ENCODE measurements at regions not wholly inside any gene's neighbourhood (a gene's known extent, or its start where the extent isn't known, plus 50 kb on each side); places are given as distances from the start of the nearest gene placed in this dataset.

- Histone ChIP-seq H3K9me3 (ENCODE audit: insufficient read depth, low read length) (no peaks in the 10 kb centered on the region), H3K27me3 (ENCODE audit: insufficient read depth, insufficient read length) (no peaks in the 10 kb centered on the region), H3K36me3 (ENCODE audit: insufficient read depth, insufficient read length, low read length) (no peaks in the 10 kb centered on the region), H3K9ac (ENCODE audit: insufficient read length, low read depth) (no peak overlapping the region), H3K4me3 (ENCODE audit: insufficient read length, low read depth) (no peak overlapping the region), H3K4me1 (ENCODE audit: insufficient read depth, insufficient read length) (no peaks in the 10 kb centered on the region)
- no peak for TF ChIP-seq YY1 (IDR thresholded peaks at IDR 0.05; ENCODE audit: insufficient read depth, insufficient read length)
- no peak for TF ChIP-seq SUZ12 (IDR thresholded peaks at IDR 0.05; ENCODE audit: extremely low read depth, insufficient read depth, insufficient read length)
- no peak for TF ChIP-seq ZNF274 (IDR thresholded peaks at IDR 0.05; ENCODE audit: low read depth, low read length)
- no peak for DNase-seq (ENCODE audit: low read depth, low spot score)
Observed at GRCh38 chr2:225788571-225789094, 389.1 kb downstream of the NYAP2 start.

- H3K4me3 ChIP-seq (ENCODE audit: insufficient read length, low read depth), result no peak overlapping the region
- no peak overlapping the region for H3K9ac ChIP-seq (ENCODE audit: insufficient read length, low read depth)
- no peak for DNase-seq (ENCODE audit: low read depth, low spot score)
- no peaks in the 10 kb centered on the region for H3K4me1 ChIP-seq (ENCODE audit: insufficient read depth, insufficient read length)
- H3K27me3 ChIP-seq (ENCODE audit: insufficient read depth, insufficient read length), result no peaks in the 10 kb centered on the region
- H3K36me3 ChIP-seq (ENCODE audit: insufficient read depth, insufficient read length, low read length), result no peaks in the 10 kb centered on the region
- TF ChIP-seq ZNF274 (IDR thresholded peaks at IDR 0.05; ENCODE audit: low read depth, low read length), result no peak
- no peak for TF ChIP-seq SUZ12 (IDR thresholded peaks at IDR 0.05; ENCODE audit: extremely low read depth, insufficient read depth, insufficient read length)
- TF ChIP-seq YY1 (IDR thresholded peaks at IDR 0.05; ENCODE audit: insufficient read depth, insufficient read length), result no peak
- H3K9me3 ChIP-seq (ENCODE audit: insufficient read depth, low read length), result no peaks in the 10 kb centered on the region
Observed at GRCh38 chr2:225787497-225787896, 388.0 kb downstream of the NYAP2 start.

- no peak overlapping the region for H3K4me3 ChIP-seq (ENCODE audit: insufficient read length, low read depth)
- H3K9me3 ChIP-seq (ENCODE audit: insufficient read depth, low read length), result no peaks in the 10 kb centered on the region
- no peak overlapping the region for H3K9ac ChIP-seq (ENCODE audit: insufficient read length, low read depth)
- no peaks in the 10 kb centered on the region for H3K4me1 ChIP-seq (ENCODE audit: insufficient read depth, insufficient read length)
- DNase-seq (ENCODE audit: low read depth, low spot score), result no peak
- no peaks in the 10 kb centered on the region for H3K27me3 ChIP-seq (ENCODE audit: insufficient read depth, insufficient read length)
- no peak for TF ChIP-seq YY1 (IDR thresholded peaks at IDR 0.05; ENCODE audit: insufficient read depth, insufficient read length)
- no peak for TF ChIP-seq ZNF274 (IDR thresholded peaks at IDR 0.05; ENCODE audit: low read depth, low read length)
- TF ChIP-seq SUZ12 (IDR thresholded peaks at IDR 0.05; ENCODE audit: extremely low read depth, insufficient read depth, insufficient read length), result no peak
- no peaks in the 10 kb centered on the region for H3K36me3 ChIP-seq (ENCODE audit: insufficient read depth, insufficient read length, low read length)
Observed at GRCh38 chr2:225781991-225782390, 382.5 kb downstream of the NYAP2 start.

GRCh38 chr2:225781145-225781544 is 381.6 kb downstream of the NYAP2 start:
- no peak for TF ChIP-seq ZNF274 (IDR thresholded peaks at IDR 0.05; ENCODE audit: low read depth, low read length)
- no peak for TF ChIP-seq SUZ12 (IDR thresholded peaks at IDR 0.05; ENCODE audit: extremely low read depth, insufficient read depth, insufficient read length)
- TF ChIP-seq YY1 (IDR thresholded peaks at IDR 0.05; ENCODE audit: insufficient read depth, insufficient read length), result no peak
- Histone ChIP-seq H3K4me3 (ENCODE audit: insufficient read length, low read depth) (no peak overlapping the region), H3K27me3 (ENCODE audit: insufficient read depth, insufficient read length) (no peaks in the 10 kb centered on the region), H3K9me3 (ENCODE audit: insufficient read depth, low read length) (no peaks in the 10 kb centered on the region), H3K4me1 (ENCODE audit: insufficient read depth, insufficient read length) (no peaks in the 10 kb centered on the region), H3K36me3 (ENCODE audit: insufficient read depth, insufficient read length, low read length) (no peaks in the 10 kb centered on the region), H3K9ac (ENCODE audit: insufficient read length, low read depth) (no peak overlapping the region)
- DNase-seq (ENCODE audit: low read depth, low spot score), result no peak

GRCh38 chr2:225779829-225780228 is 380.3 kb downstream of the NYAP2 start:
- no peak for DNase-seq (ENCODE audit: low read depth, low spot score)
- H3K4me3 ChIP-seq (ENCODE audit: insufficient read length, low read depth), result no peak overlapping the region
- no peak overlapping the region for H3K9ac ChIP-seq (ENCODE audit: insufficient read length, low read depth)
- no peaks in the 10 kb centered on the region for H3K4me1 ChIP-seq (ENCODE audit: insufficient read depth, insufficient read length)
- no peaks in the 10 kb centered on the region for H3K27me3 ChIP-seq (ENCODE audit: insufficient read depth, insufficient read length)
- no peak for TF ChIP-seq YY1 (IDR thresholded peaks at IDR 0.05; ENCODE audit: insufficient read depth, insufficient read length)
- no peak for TF ChIP-seq ZNF274 (IDR thresholded peaks at IDR 0.05; ENCODE audit: low read depth, low read length)
- TF ChIP-seq SUZ12 (IDR thresholded peaks at IDR 0.05; ENCODE audit: extremely low read depth, insufficient read depth, insufficient read length), result no peak
- no peaks in the 10 kb centered on the region for H3K9me3 ChIP-seq (ENCODE audit: insufficient read depth, low read length)
- H3K36me3 ChIP-seq (ENCODE audit: insufficient read depth, insufficient read length, low read length), result no peaks in the 10 kb centered on the region

- H3K9ac ChIP-seq (ENCODE audit: insufficient read length, low read depth), result no peak overlapping the region
- no peaks in the 10 kb centered on the region for H3K36me3 ChIP-seq (ENCODE audit: insufficient read depth, insufficient read length, low read length)
- no peak for DNase-seq (ENCODE audit: low read depth, low spot score)
- no peaks in the 10 kb centered on the region for H3K4me1 ChIP-seq (ENCODE audit: insufficient read depth, insufficient read length)
- H3K27me3 ChIP-seq (ENCODE audit: insufficient read depth, insufficient read length), result no peaks in the 10 kb centered on the region
- no peaks in the 10 kb centered on the region for H3K9me3 ChIP-seq (ENCODE audit: insufficient read depth, low read length)
- H3K4me3 ChIP-seq (ENCODE audit: insufficient read length, low read depth), result no peak overlapping the region
- TF ChIP-seq SUZ12 (IDR thresholded peaks at IDR 0.05; ENCODE audit: extremely low read depth, insufficient read depth, insufficient read length) (no peak), ZNF274 (IDR thresholded peaks at IDR 0.05; ENCODE audit: low read depth, low read length) (no peak), YY1 (IDR thresholded peaks at IDR 0.05; ENCODE audit: insufficient read depth, insufficient read length) (no peak)
Observed at GRCh38 chr2:225773148-225773547, 373.6 kb downstream of the NYAP2 start.

GRCh38 chr2:225771701-225772100 is 372.2 kb downstream of the NYAP2 start:
- Histone ChIP-seq H3K36me3 (ENCODE audit: insufficient read depth, insufficient read length, low read length) (no peaks in the 10 kb centered on the region), H3K4me3 (ENCODE audit: insufficient read length, low read depth) (no peak overlapping the region), H3K27me3 (ENCODE audit: insufficient read depth, insufficient read length) (no peaks in the 10 kb centered on the region), H3K9me3 (ENCODE audit: insufficient read depth, low read length) (no peaks in the 10 kb centered on the region), H3K9ac (ENCODE audit: insufficient read length, low read depth) (no peak overlapping the region), H3K4me1 (ENCODE audit: insufficient read depth, insufficient read length) (no peaks in the 10 kb centered on the region)
- TF ChIP-seq ZNF274 (IDR thresholded peaks at IDR 0.05; ENCODE audit: low read depth, low read length) (no peak), SUZ12 (IDR thresholded peaks at IDR 0.05; ENCODE audit: extremely low read depth, insufficient read depth, insufficient read length) (no peak), YY1 (IDR thresholded peaks at IDR 0.05; ENCODE audit: insufficient read depth, insufficient read length) (no peak)
- DNase-seq (ENCODE audit: low read depth, low spot score), result no peak
